Stimulated activated CD4-positive, alpha-beta T cell treated with anti-CD3 and anti-CD28 coated beads, Interleukin-4, amount 100 ng/mL, for 1 hour (primary cell): ENCODE measurements at regions not wholly inside any gene's neighbourhood (a gene's known extent, or its start where the extent isn't known, plus 50 kb on each side); places are given as distances from the start of the nearest gene placed in this dataset.

Source experiments
- DNase-seq: peaks from one replicate; pipeline ENCODE4 v3.0.0-alpha.2; 2020

- no peak for DNase-seq
Measured at GRCh38 chr1:239686386-239686785, 300.0 kb downstream of the CHRM3 start.

GRCh38 chr1:239696317-239696716 is 309.9 kb downstream of the CHRM3 start:
- DNase-seq, result no peak

- DNase-seq, result no peak
Measured at GRCh38 chr1:239700667-239701066, 314.3 kb downstream of the CHRM3 start.

DNA sequence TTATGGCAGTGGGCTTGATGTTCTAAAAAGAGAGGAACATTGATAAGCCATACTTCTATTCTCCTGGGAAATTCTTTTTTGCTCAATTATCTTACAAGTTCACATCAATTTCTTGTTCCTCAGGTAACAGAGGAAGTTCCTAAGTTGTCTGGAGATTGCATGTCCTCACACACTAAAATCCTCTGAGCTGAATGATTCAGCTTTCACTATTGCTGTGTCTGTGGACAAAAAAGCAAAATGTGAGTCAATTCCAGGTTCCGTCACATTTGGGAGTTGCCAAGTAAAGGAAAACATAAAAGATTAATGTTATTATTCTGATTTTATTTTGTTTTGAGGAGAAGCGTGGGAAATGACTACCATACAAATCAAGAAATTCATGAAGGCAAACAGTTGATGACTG is 316.7 kb downstream of the CHRM3 start:
- DNase-seq, result no peak

DNA sequence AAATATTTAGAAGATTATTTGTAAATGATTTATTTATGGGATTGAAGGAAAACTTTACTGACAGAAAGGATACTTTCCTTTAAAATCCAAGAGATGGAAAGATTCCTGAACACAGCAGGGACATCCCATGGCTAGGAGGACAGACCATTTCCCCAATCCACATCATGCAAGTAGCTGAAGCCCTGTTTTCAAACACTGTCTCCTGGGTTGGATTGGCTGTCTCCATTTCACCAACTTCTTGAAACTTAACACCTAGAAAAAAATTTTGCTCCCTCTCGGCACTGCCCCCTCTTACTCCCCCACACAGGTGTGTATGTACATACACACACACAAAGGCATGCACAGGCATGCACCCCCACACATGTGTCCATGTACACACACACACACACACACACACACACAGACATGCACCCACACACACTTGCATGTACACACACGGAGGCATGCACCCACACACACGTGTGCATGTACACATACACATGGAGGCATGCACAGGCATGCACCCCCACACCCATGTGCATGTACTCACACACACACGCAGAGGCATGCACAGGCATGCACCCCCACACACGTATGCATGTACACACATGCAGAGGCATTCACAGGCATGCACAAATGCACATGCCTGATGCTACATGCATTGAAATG is 320.0 kb downstream of the CHRM3 start:
- DNase-seq, result no peak

- no peak for DNase-seq
Measured at GRCh38 chr1:239707615-239708014, 321.2 kb downstream of the CHRM3 start.

DNA sequence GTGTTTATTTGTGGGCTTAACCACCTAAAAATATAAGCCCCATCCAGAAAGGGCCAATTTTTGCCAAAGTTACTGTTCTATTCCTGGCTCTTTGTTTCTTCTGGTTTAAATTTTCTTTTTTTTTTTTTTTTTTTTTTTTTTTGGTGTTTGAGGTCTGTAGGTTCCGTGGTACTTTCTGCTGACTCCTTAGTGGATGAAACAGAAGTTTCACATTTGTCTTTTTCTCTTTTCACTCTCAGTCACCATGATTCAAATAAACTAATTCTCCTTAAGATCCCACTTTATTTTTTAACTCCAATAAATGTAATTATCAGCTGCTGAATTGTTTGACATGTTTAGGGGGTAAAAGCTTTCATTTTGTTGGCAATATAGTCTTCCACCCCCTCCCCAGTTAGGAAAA is 322.3 kb downstream of the CHRM3 start:
- DNase-seq, result no peak

GRCh38 chr1:239711768-239712167 is 325.4 kb downstream of the CHRM3 start:
- DNase-seq, result no peak

DNA sequence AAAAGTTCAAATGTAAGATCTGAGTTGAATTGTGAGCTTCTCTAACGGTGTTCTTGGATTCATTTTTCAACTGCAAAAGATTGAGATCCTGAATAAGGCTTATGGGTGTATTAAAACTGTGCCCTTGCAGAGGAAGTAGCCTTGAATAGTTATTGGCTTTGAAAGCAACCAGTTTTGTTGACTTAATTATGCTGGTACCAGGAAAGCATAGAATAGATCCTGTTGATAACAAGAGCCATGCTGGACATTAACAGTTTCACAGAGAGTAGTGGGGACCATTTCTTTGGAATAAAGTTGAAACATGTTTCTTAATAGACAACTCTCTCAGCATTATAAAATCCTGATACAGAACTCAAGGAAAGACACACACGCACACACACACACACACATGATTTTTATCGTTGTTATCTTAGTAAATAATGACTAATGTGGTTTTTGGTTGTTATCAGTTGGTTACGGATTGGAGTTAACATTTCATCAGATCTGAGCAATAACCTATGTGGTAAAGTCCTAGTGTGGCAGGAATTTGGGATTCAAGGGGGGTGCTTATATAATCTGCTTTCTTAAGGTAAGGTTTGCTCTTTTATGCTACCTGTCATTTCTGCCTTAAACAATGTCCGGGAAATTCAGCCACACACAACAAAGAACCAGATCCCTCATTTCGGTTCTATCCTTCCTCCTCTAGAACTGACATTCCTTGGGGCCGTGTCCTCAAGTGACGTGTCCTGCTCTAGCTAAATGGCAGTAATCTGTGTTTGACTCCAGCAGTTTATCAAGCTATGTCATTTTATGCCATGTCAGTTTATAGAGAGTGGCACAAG is 330.9 kb downstream of the CHRM3 start:
- no peak for DNase-seq

DNA sequence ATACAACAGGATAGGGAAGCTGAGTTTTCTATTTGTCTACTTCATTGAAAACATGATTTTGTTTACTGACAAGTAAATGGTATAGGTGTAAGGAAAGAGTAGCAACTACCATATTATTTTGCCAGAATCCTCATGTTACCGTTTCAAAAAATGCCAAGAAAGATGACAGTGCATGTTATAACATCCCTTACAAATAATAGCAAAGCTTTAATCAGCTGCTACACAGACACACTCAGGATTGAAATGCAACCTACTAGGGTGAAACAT is 331.5 kb downstream of the CHRM3 start:
- no peak for DNase-seq

GRCh38 chr1:239718571-239718970 is 332.2 kb downstream of the CHRM3 start:
- DNase-seq, result no peak

DNA sequence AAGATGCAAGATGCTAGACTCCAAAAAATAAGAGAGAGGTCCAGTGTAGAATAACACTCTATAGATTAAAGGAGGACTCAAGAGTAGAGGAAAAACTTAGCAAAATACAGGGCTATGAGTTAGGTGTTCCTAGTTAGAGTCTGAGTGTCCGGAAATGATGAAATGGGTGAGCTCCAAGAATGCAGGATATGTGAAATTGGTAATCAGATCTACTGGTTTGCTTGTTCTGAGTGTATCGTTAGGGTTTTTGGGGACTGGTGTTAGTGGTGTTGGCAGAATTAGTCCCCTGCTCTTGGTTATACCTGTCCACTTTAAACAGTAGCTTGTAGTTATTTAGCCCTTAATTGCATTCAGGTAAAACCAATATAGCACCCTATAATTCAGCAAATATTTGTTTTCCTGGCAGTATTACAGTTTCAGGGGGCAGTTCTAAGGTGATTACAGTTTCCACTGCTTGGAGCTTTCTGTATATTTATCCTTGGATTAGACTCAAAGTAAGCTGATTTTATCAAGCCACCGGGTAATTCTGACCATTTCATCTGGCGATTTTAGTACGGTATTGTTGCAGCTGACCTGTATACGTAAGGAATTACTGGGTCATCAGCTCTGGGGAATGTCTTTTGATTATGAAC is 332.7 kb downstream of the CHRM3 start:
- no peak for DNase-seq

DNA sequence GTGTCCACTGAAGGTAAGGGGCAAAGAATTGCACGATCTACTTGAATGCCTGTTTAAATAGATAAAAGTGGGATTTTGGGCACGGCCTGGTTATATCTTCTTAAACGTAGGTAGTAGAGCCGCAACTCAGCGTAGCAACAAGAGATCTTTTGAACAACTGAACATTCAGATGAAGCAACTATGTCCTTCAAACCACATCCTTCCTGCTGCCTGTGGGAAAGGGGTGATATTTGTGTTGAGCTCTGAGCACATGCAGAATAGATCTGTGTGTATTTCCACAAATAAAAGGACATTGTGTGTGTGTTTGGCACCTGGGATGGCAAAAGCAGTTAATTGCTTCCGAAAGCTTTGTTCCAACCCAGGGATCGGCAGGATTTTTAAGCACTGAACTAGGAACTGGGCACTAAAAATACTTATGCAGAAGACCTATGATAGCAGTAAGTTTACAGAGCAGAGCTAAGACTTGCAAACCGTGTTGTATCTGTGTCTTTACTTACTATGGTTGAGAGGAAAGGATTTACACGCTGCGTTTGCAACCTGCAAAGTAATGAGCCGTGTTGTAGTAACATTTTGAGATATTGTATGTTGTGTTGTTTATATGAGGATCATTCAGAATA is 333.4 kb downstream of the CHRM3 start:
- DNase-seq, result peak; percentile 3

DNA sequence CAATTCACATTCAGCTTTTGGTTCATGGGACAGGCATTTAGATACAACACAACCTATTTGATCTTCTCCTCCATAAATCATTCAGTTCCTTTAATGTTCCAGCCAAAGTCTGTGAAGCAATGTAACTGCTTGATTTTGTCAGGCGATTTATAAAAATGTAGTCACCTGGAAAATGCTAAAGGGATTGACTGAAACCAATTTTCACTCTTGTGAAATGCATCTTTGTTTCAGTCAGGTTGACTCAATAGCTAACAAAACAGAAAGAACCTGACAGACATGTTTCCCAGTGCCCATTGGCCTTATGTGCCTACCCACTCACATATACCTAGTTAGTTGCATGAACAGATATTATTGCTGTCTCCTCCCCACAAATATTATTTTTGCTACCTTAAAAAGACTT is 335.7 kb downstream of the CHRM3 start:
- DNase-seq, result no peak

DNA sequence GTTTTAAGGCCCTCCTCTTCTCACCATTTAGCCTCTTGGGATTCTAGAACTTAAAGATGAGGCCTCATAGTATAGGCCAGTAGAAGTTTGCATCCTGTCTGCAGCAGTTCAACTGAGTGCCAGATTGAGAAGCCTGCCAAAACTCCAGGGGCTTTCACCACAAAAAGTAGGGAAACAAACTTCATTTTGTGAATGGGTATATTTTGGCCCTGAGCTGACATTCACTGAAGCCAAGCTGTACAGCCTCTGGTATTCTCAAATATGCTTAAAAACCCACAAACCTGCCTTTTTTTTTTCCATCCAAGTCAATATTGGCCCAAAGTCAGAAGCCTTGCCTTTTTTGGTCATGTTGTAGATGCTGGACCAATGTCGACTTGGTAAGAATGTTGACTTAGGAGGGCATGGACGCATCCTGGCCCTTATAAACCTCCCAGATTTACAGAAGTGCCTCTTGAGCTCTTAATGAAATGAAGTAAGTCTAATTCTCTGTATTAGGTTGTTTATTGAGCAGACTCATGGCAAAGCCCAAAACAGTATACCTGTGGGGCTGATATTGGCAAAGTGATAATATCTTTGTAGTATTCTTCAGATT is 337.5 kb downstream of the CHRM3 start:
- DNase-seq, result no peak

GRCh38 chr1:239725371-239725770 is 339.0 kb downstream of the CHRM3 start:
- no peak for DNase-seq

DNA sequence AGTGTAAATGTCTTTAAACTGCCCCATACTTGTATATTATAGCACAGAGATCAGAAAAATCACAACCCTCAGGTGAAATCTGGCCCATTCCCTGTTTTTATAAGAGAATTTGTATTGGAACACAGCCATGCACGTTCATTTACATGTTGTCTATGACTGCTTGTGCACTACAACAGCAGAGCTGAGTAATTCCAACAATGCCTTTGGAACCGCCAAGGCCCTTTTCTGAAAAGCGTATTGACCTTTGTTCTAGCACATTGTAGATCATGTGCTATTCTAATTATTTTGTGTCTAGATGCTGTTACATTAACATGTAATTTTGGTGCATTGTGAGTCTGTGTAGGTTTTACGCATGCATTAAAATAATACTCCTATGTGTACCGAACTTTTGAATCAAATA is 339.6 kb downstream of the CHRM3 start:
- no peak for DNase-seq

- DNase-seq, result no peak
Measured at GRCh38 chr1:239730378-239730777, 344.0 kb downstream of the CHRM3 start.

DNA sequence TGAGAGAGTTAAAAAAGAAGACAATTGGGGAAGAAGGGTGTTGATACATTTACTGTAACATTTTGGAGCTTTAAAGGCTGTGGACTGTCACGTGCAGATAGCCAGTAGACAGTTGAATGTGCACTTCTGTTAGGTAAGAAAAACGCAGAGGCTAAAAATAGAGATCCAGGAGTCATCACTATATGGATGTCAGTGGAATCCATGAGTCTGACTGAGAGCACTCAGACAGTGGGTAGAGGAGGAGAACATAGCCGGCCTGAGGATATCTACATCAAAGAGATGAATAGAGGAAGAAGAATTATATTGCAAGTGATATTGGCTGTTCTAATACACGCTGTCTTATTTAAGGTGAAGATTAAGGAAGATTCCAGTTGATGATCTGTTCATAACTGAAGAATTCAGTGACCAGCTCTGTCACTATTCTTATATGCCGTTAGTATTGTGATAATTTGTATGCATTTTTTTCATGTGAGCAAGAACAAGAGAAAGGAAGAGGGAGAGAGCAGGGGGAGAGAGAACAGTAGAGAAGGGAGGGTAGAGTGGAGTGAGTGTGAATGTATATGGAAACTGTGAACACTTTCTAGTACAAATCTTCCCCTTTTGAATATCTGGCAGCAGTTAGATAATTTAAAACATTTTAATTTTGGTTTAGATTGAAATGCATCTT is 344.8 kb downstream of the CHRM3 start:
- DNase-seq, result no peak

- no peak for DNase-seq
Measured at GRCh38 chr1:239732770-239733169, 346.4 kb downstream of the CHRM3 start.

DNA sequence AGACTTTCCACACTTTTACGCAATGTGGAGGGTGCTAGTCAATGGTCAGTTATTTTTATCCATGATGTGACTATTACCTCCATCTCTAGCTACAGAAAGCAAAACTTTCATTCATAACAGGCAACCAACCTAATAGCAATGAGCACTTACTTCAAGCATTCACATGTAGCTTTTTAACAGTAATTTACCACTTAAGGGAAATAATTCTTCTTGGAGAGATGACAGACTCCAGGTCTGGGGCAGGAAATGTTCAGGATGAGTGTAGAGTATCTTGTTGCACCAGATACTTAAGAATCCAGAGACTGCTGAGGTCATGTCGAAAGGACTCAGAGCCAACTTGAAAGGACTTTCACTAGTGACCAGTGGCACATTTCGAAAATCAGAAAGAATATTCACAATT is 347.6 kb downstream of the CHRM3 start:
- no peak for DNase-seq

DNA sequence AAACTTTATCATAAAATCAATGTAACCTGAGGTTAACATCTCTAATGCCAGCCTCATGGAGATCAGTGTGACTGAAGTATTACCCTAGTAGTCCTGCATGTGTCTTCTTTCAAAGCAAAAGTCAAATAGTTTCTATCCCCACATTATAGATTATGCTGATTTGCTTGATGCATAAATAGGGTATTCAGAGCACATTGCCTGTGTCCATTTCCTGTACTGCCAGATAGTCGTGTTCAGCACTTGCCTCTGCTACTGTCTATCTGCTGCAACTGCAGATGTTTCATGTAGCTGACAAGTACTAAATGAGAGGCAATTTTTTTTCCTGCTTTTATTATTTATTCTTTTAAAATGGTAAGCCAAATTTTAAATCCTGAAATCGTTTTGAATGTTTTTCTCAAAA is 348.7 kb downstream of the CHRM3 start:
- DNase-seq, result no peak

DNA sequence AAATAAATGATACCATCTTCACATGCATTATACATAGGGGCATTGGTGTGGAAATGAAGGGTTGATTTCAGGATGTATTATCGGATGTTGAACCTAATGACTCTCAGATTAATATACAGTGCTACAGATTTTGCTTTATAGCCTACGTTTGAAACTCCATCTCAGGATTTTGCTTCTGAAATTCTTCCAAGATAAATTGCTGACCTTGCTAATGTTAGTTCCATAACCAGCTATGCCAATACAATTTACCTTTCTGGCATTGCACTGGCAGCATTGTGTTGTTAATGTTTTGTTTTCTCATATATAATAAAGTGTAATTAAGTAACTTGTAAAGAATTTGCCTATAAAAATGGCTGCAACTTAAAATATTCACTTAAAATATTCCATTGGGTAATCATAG is 350.1 kb downstream of the CHRM3 start:
- no peak for DNase-seq
